Kidney (tissue), 13 donors: ENCODE measurements at regions not wholly inside any gene's neighbourhood (a gene's known extent, or its start where the extent isn't known, plus 50 kb on each side); places are given as distances from the start of the nearest gene placed in this dataset.
A peak's percentile ranks its signal among the peaks of the same experiment; 100 is the strongest.

Experiments
- DNase-seq, 5 donors: peaks; one replicate each; pipeline ENCODE4 v3.0.0-alpha.2; 2013 to 2020
- FAIRE-seq: peaks from 2 replicates; lab custom pipeline; 2012; peaks lifted over from hg19 to GRCh38; lab: Jason Lieb, UNC
- H3K27ac ChIP-seq, 2 donors: one replicate each; pipeline ENCODE4 v1.7.0; 2013; ENCODE audit warnings: low read depth in 2 of 2, low read length in 2 of 2, inconsistent platforms in 1 of 2
- H3K27me3 ChIP-seq: one replicate; pipeline ENCODE4 v1.7.1; 2013; ENCODE audit warnings: low read length, inconsistent platforms; ENCODE audit not compliant: control insufficient read depth, insufficient read depth
- H3K36me3 ChIP-seq, 3 donors: one replicate each; pipeline versions ENCODE4 v1.7.0 to v1.7.1; 2013; ENCODE audit warnings: low read length in 3 of 3, control low read depth in 1 of 3, inconsistent platforms in 1 of 3; ENCODE audit not compliant: insufficient read depth in 3 of 3, control insufficient read depth in 2 of 3
- H3K4me1 ChIP-seq, 3 donors: one replicate each; pipeline versions ENCODE4 v1.7.0 to v1.7.1; 2013; ENCODE audit warnings: low read length in 3 of 3, inconsistent platforms in 1 of 3, low read depth in 1 of 3; ENCODE audit not compliant: control insufficient read depth in 2 of 3, insufficient read depth in 2 of 3
- H3K4me3 ChIP-seq, 3 donors: one replicate each; pipeline versions ENCODE4 v1.7.0 to v1.8.1; 2013; ENCODE audit warnings: low read length in 3 of 3, control low read depth in 1 of 3, inconsistent platforms in 1 of 3
- H3K9ac ChIP-seq, 3 donors: one replicate each; pipeline versions ENCODE4 v1.7.0 to v1.7.1; 2013; ENCODE audit warnings: low read length in 3 of 3, control low read depth in 1 of 3, inconsistent platforms in 1 of 3
- H3K9me3 ChIP-seq, 3 donors: one replicate each; pipeline versions ENCODE4 v1.7.0 to v1.7.1; 2013; ENCODE audit warnings: low read length in 3 of 3, control low read depth in 1 of 3, inconsistent platforms in 1 of 3; ENCODE audit not compliant: control insufficient read depth in 2 of 3, insufficient read depth in 1 of 3
- CTCF ChIP-seq: IDR thresholded peaks from 3 replicates; pipeline ENCODE4 v1.5.1; 2012; ENCODE audit warnings: mild to moderate bottlenecking, moderate library complexity, borderline replicate concordance; ENCODE audit not compliant: insufficient read depth; ENCODE audit errors: extremely low read depth
- intact Hi-C: fragments of 100-400 bp; cut with DNase I; formaldehyde crosslinking; loops from one replicate; pipeline ENCODE4 v1.11.1; 2022
- donor health status: control.
- donor health status: control.
- donor health status: control.
- donor health status: control.
- donor health status: control.
- donor health status: DM: yes; HTN: yes; CAD: no.
- donor health status: Normal renal cell carcinoma (clear cell type).

DNA sequence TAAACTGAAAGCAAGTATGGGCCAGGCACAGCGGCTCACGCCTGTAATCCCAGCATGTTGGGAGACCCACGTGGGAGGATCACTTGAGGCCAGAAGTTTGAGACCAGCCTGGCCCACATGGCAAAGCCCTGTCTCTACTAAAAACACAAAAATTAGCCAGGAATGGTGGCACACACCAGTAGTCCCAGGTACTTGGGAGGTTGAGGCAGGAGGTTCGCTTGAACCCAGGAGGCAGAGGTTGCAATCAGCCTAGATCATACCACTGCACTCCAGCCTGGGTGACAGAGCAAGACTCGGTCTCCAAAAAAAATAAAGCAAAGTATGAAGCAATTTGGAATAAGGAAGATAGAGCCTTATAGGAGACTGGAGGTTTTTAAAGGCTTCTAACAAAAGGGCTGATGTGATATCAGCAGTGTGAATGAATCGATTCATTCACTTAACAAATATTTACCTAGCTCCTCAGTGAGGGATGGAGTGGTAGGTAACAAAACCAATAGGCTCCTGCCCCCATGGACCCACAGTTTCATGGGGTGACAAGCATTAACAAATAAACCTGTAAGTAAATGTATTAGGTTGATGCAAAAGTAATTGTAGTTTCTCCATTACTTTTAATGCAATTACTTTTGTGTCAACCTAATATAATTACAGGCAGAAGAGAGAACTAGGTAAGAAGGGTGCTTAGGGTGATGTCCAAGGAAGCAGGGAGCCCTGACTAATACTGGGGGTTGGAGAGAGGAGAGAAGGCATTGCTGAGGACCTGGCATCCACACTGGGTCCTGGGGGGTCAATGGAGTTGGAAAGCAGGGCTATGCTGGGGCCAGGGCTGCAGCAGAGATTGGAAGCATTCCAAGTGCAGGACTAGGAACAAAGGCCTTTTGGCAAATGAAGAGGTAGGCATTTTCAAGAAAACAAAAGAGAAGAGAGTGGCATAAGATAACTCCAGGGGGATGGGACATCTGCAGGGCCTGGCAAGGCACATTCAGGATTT, 195.4 kb upstream of the ARL4C start:
- no peak for TF ChIP-seq CTCF
- intact Hi-C loops, result no loop called here
- no peak for DNase-seq
- FAIRE-seq, result no peak
- Histone ChIP-seq H3K4me1 (peaks cover 0 to 4% (median 0%) of the 10 kb centered on the region in 3 donors), H3K9ac (no peak overlapping the region), H3K9me3 (peaks cover under 1 to 6% (median 2%) of the 10 kb centered on the region in 3 donors), H3K27ac (no peak overlapping the region), H3K36me3 (no peaks in the 10 kb centered on the region), H3K4me3 (no peak overlapping the region), H3K27me3 (no peaks in the 10 kb centered on the region)

DNA sequence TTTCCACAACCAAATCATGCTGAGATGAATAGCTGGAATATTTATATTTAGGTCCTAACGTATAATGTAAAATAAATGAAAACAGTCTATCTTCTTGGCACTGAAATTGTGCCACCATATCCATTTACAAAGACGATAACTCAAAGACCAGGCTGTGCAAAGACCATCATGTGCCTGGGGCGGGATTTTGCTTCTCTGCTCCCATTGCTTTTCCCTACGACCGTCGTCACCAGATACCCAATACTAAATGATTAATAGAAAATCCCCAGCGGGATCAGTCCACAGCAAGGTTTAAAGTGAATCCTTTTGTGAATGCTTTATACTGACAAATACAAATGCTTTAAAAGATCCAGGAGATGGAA, 194.3 kb upstream of the ARL4C start:
- intact Hi-C loops, result no loop called here
- no peaks in the 10 kb centered on the region for H3K36me3 ChIP-seq
- no peak for FAIRE-seq
- no peak for DNase-seq
- peaks cover 0 to 2% (median 0%) of the 10 kb centered on the region in 3 donors for H3K9me3 ChIP-seq
- no peak for TF ChIP-seq CTCF
- peaks cover 0 to 5% (median 4%) of the 10 kb centered on the region in 3 donors for H3K4me1 ChIP-seq
- H3K27me3 ChIP-seq, result no peaks in the 10 kb centered on the region
- H3K9ac ChIP-seq, result no peak overlapping the region
- no peak overlapping the region for H3K27ac ChIP-seq
- no peak overlapping the region for H3K4me3 ChIP-seq

- H3K36me3 ChIP-seq, result no peaks in the 10 kb centered on the region
- H3K9me3 ChIP-seq, result peaks cover 0 to 2% (median 0%) of the 10 kb centered on the region in 3 donors
- no peak overlapping the region for H3K4me3 ChIP-seq
- H3K27ac ChIP-seq, result no peak overlapping the region
- no peak for TF ChIP-seq CTCF
- H3K9ac ChIP-seq, result no peak overlapping the region
- intact Hi-C loops, result no loop called here
- no peaks in the 10 kb centered on the region for H3K27me3 ChIP-seq
- FAIRE-seq (no peak), DNase-seq (peak in 4 of 5 donors; percentile 39 to 60 (median 58))
- H3K4me1 ChIP-seq, result peaks cover 0 to 5% (median 4%) of the 10 kb centered on the region in 3 donors
Measured at GRCh38 chr2:234690569-234691213, 193.8 kb upstream of the ARL4C start.
